LHCN-M2 (cell line): ENCODE measurements at regions not wholly inside any gene's neighbourhood (a gene's known extent, or its start where the extent isn't known, plus 50 kb on each side); places are given as distances from the start of the nearest gene placed in this dataset.
"Not testable (repeated sequence)": the region's sequence is repeated elsewhere in the genome, so short reads cannot be mapped to it uniquely, and the experiment has no call there.

Experiments
- DNase-seq: peaks from one replicate; pipeline ENCODE4 v3.0.0-alpha.2; 2012; ENCODE audit warnings: low read depth

DNA sequence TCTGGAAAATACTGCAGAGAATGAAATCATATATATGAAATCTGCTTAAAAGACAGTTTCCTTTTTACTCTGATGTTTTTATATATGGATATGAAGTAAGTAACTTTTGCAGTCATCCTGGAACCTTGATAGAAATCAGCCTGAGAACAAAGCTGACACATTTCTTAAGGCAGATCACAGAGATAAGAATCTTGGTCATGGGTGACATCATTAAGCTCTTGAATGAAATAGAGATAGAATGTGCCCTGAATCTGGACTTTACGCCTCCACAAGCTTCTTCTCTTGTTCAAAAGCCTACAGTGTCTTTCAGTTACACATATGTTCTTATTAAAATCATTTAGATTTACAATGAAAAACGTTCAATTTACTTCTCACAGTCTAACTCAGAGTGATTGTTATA is 319.1 kb upstream of the CNTNAP2 start:
- DNase-seq: no peak

DNA sequence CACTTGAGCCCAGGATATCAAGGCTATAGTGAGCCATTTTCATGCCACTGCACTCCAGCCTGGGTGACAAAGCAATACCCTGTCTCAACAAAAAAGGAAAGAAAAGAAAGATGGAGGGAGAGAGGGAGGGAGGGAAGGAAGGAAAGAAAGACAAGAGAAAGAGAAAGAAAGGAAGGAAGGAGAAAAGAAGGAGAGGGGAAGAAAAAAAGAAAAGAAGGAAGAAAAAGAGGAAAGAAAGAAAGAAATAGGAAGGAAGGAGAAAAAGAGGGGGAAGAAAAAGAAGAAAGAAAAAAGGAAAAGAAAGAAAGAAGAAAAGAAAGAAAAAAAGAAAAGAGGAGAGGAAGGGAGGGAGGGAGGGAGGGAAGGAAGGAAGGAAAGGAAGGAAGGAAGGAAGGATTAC is 321.5 kb upstream of the CNTNAP2 start:
- no peak for DNase-seq

DNA sequence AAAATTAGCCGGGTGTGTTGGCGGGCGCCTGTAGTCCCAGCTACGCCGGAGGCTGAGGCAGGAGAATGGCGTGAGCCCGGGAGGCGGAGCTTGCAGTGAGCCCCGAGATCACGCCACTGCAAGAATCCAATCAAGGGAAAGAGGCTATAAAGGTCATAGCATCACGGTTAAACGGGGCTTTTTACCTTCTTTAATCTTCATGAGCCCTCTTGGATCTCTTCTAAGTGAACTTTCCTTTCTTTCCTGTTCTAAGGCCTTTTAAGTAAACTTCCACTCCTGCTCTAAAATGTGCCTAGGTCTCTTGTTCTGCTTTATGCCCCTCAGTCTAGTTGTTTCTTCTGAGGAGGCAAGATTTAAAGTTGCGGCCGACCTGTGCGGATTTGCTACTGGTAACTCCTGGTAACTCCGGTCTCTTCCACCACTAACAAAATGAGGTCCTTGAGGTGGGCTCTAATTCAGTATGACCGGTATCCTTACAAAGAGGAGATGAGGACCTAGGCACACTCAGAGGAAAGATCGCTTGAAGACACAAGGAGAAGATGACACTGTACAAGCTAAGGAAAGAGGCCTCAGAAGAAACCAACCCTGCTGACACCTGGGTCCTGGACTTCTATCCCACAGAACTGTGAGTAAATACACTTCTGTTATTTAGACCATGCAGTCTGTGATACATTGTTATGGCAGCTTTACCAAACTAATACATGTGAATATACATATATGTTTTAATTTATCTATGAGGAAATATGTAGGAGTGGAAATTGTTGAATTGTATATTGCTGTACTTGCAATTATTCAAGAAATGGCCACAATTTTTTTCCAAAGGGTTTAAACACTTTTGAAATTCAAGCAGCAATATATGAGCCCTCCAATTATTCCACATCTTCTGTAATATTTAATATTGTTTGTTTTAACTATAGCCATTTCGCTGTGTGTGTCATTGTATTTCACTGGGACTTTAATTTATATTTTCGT is 331.5 kb upstream of the CNTNAP2 start:
- no peak for DNase-seq

DNA sequence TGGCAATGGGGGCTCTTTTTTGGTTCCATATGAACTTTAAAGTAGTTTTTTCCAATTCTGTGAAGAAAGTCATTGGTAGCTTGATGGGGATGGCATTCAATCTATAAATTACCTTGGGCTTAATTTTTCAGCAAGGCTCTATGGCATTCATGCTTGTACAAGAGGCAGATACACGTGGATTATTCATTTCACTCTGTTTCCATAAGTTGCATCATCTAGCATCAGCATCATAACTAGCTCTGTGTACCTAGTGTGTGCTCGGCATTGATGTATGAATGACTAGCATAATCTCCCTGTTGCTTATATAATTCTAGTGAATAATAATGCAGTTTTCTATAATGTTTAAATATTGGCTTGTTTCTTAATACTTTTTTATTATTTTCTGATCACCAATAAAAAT is 335.2 kb upstream of the CNTNAP2 start:
- not testable (repeated sequence) for DNase-seq

DNA sequence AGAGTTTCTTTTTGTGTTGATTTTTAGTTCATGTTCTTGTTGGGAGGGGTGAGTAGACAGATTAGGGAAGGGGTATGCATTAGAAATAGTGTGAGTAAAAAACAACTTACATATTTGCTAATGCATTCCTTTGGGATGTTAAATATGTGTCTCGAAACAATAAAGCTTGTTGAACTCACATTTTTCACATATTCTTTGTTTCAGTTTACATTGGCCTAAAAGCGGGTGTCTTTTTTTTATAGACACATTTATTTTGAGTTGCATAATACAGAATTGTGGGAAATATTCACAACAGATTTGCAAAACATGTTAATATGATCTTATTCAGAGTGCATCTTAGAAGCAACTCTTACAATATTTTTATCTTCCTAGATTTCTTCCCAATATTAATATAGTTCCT is 337.5 kb upstream of the CNTNAP2 start:
- no peak for DNase-seq

DNA sequence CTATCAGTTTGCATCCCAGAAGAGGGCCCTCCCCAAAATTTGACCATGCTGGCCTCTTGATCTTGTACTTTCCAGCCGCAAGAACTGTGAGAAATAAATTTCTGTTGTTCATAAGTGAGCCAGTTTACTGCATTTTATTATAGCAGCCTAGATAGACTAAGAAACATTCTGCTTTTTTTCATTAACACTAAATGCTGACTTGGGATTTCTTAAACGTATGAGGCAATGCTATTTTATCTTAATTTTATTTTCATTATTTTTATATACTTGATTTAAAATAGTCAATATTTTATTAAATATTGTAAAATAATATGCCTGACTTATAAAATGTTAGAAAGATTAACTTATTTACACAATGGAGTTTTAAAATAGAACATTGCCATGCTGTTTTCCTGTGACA is 341.8 kb upstream of the CNTNAP2 start:
- no peak for DNase-seq

DNA sequence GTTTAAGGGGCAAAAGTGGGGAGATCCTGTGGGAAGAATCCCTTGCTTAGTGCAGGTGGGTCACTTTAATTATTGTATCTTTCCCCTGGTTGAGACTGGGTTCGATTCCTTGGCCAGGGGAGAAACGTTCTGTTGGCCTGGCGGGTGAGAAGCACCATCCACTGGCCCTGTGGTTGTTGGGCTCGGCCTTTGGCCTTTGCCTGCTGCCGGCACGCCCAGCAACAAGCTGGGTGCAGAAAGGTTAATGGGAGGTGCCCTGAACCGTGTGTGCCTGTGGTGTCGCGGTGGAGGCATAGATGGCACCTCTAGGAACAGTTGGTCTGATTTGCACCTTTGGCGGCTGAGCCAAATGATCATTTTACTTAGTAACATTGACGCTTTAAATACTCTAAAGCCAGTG is 363.6 kb upstream of the CNTNAP2 start:
- no peak for DNase-seq

DNA sequence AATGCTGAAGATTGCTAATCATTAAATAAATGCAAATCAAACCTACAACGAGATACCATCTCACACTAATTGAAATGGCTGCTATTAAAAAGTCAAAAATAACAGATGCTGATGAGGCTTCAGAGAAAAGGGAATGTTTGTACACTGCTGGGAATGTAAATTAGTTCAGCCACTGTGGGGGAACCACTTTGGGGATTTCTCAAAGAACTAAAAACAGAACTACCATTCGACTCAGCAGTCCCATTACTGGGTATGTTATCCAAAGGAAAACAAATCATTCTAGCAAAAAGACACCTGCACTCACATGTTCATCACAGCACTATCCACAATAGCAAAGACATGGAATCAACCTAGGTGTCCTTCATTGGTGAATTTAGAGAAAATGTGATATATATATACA is 379.0 kb upstream of the CNTNAP2 start:
- DNase-seq: no peak

DNA sequence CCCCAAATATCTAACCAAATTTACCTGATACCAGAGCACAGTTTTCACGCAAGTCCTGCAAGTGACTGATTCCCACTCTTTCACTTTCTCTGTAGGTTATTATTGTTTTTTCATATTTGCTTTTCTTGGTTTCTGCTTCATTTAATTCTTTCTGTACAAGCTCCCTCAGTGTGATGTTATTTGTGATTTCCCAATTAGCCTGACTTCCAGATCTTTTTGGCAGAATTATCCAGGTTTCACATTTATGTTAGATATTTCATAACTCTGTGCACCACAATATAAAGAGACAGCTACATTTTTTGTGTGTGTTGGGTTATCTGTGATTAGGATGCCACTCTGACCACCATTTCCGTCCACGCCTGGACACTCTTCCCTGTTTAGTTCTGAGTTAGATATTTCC is 381.5 kb upstream of the CNTNAP2 start:
- DNase-seq: no peak

DNA sequence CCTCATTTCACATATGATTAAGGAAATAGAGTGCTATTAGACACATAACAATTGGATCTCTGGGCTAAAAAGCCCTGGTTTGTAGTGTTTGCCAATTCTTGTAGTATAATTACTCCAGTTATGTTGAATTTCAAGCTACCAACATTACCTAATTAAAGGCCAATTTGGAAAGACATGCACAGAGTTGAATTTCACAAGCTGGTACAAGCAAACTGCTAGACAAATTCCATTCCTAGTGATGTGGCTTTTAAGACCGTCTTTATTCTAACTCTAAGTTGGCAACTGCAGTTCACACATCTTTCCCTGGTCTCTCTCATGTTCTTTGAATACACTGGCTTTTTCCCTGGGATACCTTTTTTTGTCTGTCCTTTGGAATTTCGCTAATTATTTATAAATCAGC is 384.1 kb upstream of the CNTNAP2 start:
- no peak for DNase-seq

DNA sequence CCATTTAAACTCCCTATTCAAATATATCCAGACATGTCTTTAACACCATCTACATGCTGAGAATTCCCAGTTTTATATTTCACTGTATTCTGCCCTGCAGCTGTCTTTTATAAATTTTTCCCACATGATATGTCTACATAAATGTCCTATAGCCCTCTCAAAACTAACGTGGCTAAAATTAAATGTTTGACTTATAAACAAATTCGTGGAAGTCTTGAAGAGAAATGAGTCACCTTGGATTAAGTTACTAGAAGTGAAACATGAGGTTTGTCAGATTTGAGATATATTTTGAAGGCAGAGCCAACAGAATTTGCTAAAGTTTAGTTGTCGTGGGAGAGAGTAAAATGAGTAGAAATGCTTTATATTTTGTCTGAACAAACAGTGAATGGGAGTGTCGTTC is 386.9 kb upstream of the CNTNAP2 start:
- DNase-seq: no peak

DNA sequence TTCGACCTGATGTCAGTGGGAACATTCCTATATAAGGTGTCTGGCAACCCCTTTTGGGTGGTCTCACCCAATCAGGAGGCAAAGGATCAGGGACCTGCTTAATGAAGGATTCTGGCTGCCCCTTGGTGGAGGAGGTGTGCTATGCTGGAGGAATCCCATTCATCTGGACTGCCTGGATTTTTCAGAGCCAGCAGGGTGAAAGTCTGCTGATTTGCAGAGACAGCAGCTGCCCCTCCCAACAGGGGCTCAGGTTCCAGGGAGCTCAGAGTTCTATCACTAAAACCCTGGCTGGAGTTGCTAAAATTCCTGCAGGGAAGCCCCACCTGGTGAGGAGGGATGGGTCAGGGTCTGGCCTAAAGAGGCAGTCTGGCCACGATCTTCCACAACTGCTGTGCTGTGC is 398.5 kb upstream of the CNTNAP2 start:
- no peak for DNase-seq

DNA sequence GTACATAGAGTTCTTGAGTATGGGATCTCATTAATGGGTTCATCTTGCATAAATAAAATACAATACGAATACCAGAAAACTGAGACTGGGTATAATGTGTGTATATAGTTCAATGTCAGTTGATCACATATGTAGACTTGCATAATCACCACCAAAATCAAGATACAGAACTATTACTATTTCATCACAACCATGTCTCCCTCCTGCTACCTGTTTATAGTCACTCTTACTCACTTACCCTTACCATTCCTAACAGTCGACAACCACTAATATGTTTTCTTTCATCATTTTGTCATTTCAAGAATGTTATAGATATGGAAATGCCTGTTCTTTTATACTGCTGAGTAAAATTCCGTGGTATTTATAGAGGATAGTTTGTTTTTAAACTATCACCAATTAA is 416.1 kb upstream of the CNTNAP2 start:
- no peak for DNase-seq

DNA sequence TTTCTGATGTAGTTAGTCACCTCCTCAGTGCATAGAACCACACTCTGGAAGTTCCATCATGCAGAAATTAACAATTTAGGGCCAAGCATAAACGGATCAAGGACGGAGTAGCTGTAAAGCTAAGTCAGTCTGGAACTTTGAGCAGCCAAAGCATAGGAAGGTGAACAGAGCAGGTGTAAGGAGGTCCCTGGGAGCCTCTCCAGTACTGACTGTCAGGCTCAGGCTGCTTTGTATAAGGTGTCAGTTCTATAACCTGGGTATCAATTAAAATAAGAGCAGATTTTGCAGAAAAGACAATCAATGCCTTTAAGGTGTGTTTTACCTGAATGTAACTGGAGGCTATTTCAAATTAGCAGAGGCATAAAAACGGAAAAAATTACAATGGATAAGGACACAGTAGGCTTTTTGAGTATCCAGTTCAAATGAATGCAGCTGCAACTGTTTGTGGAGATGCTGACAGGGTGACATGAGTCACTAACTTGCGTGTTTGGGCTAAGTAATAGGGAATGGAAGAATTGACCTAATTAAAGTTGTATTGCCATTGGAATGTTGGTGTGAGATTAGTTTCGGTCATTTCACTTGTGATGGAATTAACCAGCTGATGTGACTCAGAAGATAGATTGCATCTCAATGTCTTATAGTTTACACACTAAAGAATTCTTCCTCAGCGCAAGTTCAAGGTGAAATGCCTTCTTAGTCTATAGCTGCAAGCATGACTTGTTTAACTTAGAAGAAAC is 417.9 kb upstream of the CNTNAP2 start:
- peak; percentile 3 for DNase-seq

DNA sequence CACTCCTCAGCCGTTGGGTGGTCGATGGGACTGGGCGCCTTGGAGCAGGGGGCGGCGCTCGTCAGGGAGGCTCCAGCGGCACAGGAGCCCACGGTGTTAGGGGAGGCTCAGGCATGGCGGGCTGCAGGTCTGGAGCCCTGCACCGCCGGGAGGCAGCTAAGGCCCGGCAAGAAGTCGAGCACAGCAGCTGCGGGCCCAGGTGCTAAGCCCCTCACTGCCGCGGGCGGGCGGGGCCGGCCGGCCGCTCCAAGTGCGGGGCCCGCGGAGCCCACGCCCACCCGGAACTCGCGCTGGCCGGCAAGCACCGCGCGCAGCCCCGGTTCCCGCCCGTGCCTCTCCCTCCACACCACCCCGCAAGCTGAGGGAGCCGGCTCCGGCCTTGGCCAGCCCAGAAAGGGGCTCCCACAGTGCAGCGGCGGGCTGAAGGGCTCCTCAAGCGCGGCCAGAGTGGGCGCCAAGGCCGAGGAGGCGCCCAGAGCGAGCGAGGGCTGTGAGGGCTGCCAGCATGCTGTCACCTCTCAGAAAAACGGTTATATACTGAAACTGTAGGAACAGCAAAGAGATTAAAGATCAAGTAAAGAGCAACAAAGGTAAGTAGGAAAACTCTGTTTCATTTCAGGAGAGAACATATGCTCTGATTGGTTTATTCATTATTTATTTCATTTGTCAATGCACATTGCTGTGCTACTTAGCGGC is 419.0 kb upstream of the CNTNAP2 start:
- DNase-seq: not testable (repeated sequence)

DNA sequence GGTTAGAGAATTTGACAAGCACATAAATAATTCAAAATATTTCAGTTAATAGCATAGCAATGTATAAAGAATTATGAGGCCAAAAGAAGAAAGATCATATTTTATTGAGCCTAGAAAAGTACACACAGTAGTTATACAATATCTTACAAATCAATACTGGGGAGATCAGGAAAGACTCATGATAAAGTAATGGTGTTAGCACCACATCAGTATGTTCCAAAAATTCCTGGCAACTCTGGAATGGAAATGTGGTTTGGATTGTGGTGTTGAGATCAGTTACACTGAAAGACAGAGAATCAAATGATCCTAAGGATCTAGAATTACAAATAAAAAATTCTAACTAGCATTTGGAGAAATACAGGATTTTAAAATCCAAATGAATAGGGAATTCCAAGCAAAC is 420.5 kb upstream of the CNTNAP2 start:
- no peak for DNase-seq

DNA sequence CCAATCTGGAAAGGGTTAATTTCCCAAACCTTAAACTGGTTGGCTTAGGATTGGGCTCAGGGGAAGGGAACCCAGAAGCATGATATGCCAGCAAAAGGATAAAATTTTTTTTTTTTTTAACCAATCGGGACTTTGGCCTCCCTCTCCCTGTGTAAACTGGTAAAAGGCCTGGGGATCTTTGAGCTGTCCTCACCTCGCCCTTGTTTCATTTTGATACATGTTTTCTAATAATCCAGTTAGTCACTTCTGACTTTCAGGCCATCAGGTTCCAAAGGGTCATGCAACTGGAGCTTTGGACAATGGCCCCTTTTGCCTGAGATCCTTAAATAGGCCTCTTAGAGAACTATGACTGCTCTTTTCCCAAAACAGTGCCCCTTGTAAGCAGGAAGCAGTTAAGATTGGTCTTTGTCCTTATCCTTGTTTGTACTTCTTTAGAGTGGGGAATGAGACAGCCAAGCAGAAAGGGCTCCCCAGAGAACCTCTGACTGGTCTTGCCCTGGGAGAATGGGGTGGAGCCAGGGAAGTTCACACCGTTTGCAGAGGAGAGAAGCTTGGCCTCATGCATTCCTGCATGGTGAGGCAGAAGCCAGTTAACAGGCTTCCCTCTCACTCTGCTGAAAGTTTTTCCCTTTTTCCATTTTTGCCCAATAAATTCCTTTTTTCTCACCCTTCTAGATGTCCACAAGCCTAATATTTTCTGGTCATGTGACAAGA is 424.2 kb upstream of the CNTNAP2 start:
- DNase-seq: no peak

DNA sequence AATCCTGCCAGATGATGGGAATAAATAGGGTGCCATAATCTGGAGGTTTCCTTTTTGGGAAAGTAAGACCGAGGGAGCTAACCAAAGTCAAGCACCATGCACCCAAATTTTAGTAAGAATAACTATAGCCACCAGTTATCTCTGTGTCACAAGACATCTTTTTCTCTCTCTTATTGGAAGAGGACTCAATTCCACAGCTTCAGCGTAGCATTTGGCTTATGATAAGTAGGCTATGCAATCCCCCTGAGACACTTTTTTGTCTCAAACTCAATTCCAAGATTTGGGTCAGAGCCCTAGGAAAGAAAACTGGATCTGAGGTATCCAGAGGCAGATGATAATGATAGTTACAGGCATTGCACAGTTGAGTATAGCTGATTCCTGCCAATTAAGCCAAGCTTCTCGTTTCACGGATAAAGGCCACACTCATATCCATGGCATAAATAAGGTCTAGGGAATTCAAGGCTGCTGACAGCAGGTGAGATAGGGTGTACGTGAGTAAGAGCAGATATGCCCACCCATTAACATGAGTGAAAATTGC is 425.2 kb upstream of the CNTNAP2 start:
- DNase-seq: no peak

DNA sequence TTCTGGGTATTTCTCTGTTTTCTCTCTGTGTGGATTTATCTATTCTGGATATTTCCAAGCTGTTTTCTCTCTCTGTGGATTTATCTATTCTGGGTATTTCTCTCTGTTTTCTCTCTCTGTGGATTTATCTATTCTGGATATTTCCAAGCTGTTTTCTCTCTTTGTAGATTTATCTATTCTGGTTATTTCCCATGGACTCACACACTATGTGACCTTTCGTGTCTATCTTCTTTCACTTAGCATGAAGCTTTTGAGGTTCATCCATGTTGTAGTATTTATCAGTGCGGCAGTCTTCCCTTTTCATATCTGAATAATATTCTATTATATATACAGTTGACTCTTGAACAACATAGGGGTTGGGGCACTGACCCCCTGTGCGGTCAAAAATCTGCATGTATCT is 435.0 kb upstream of the CNTNAP2 start:
- no peak for DNase-seq

DNA sequence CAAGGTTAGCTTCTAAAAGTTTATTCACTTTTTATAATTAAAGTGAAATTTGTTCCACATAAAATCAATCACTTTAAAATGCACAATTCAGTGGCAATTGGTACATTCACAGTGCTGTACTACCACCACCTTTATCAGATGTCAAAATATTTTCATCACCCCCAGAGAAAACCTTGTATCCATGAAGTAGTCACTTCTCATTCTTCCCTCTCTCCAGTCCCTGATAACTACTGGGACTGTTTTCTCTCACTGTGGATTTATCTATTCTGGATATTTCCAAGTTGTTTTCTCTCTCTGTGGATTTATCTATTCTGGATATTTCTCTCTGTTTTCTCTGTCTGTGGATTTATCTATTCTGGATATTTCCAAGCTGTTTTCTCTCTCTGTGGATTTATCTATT is 435.4 kb upstream of the CNTNAP2 start:
- no peak for DNase-seq

DNA sequence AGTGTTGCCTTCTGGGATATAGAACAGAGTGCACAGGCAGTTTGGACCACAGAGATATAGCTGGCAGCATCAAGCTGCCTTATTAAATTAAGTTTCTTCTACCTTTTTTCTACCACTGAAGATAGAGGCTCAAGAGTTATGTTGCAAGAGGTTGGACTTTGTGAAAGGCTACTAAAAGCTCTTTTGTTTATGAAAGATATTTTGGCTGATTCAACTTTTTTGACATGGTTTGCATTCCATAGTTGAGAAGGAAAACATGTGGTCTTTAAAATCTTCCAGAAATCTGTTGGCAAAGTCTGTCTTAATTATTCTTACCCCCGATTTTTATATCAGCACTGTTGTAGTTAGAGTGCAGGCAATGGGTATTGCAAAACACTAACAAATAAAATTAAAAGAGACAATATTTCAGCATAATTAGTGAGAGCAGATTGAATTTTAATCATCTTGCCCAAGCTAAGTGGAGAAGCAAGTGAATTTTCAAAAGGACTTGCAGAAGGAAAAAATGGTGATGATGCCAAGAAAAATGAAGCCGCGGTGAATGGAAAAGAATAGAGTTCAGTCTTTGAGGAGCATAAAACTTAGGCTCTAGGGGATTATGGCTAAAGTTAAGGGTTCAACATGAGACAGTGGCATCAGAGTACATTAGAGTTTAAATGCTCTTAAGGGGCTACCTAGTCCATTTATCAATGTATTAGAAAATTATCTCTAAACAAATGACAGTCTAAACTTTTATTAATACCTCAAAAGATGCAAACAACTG is 450.9 kb upstream of the CNTNAP2 start:
- no peak for DNase-seq
